Testis (tissue), 2 donors: ENCODE measurements at regions not wholly inside any gene's neighbourhood (a gene's known extent, or its start where the extent isn't known, plus 50 kb on each side); places are given as distances from the start of the nearest gene placed in this dataset.
A peak's percentile ranks its signal among the peaks of the same experiment; 100 is the strongest.

Experiments used
- DNase-seq: peaks from one replicate; pipeline ENCODE4 v3.0.0-alpha.2; 2019
- H3K27ac ChIP-seq, 2 donors: fragments of 200-600 bp; sonication (generic); one replicate each; pipeline ENCODE4 v1.5.1; 2019
- H3K27me3 ChIP-seq: fragments of 200-600 bp; sonication (generic); one replicate; pipeline ENCODE4 v1.5.1; 2019
- H3K36me3 ChIP-seq: fragments of 200-600 bp; sonication (generic); one replicate; pipeline ENCODE4 v1.5.1; 2017; ENCODE audit warnings: low read depth; ENCODE audit errors: missing control alignments
- H3K4me1 ChIP-seq: fragments of 200-600 bp; sonication (generic); one replicate; pipeline ENCODE4 v1.5.1; 2019
- H3K4me3 ChIP-seq, 2 donors: fragments of 200-600 bp; sonication (generic); one replicate each; pipeline ENCODE4 v1.5.1; 2017 to 2019
- H3K9me3 ChIP-seq: fragments of 200-600 bp; sonication (generic); one replicate; pipeline ENCODE4 v1.5.1; 2017
- CTCF ChIP-seq, 3 experiments: fragments of 450-650 bp in 2 of 3; fragments of 200-600 bp in 1 of 3; sonication (generic) in 1 of 3; IDR thresholded peaks; one replicate each; pipeline ENCODE4 v1.5.1; 2016 to 2019; ENCODE audit warnings: antibody characterized with exemption in 3 of 3, mild to moderate bottlenecking in 2 of 3, moderate library complexity in 1 of 3
- POLR2A ChIP-seq: fragments of 450-650 bp; IDR thresholded peaks from one replicate; pipeline ENCODE4 v1.6.1; 2017; ENCODE audit warnings: antibody characterized with exemption, mild to moderate bottlenecking, moderate library complexity
- WGBS, 2 donors: methylation state at CpG; one replicate each; pipeline ENCODE4 v1.1.5; 2018; 5-methylcytosine and 5-hydroxymethylcytosine counted together
- intact Hi-C: fragments of 100-400 bp; cut with DNase I; formaldehyde crosslinking; loops from one replicate; pipeline ENCODE4 v1.15.1; 2023; ENCODE audit warnings: low total_unique reads

- Histone ChIP-seq H3K4me1 (no peaks in the 10 kb centered on the region), H3K27ac (no peak overlapping the region), H3K4me3 (no peak overlapping the region), H3K36me3 (no peaks in the 10 kb centered on the region), H3K9me3 (no peaks in the 10 kb centered on the region), H3K27me3 (no peaks in the 10 kb centered on the region)
- WGBS, 2 donors, result 74 to 76% methylated on average over 4 of the region's 4 CpGs
- no peak for DNase-seq
- intact Hi-C loops, result no loop called here
- no peak for TF ChIP-seq CTCF (IDR thresholded peaks at IDR 0.05)
- no peak for TF ChIP-seq POLR2A
These were observed 328.7 kb downstream of the ZBBX start for GRCh38 chr3:167051421-167051820.

- DNase-seq, result no peak
- Histone ChIP-seq H3K36me3 (no peaks in the 10 kb centered on the region), H3K27me3 (no peaks in the 10 kb centered on the region), H3K9me3 (no peaks in the 10 kb centered on the region), H3K4me1 (no peaks in the 10 kb centered on the region), H3K4me3 (no peak overlapping the region), H3K27ac (no peak overlapping the region)
- WGBS, 2 donors, result 36 to 49% methylated on average over 2 of the region's 2 CpGs
- no peak for TF ChIP-seq POLR2A
- TF ChIP-seq CTCF (IDR thresholded peaks at IDR 0.05), result no peak
- intact Hi-C loops, result no loop called here
These were observed 346.2 kb downstream of the ZBBX start for GRCh38 chr3:167033866-167034265.

- Histone ChIP-seq H3K4me1 (no peaks in the 10 kb centered on the region), H3K36me3 (no peaks in the 10 kb centered on the region), H3K4me3 (no peak overlapping the region), H3K9me3 (no peaks in the 10 kb centered on the region), H3K27ac (no peak overlapping the region), H3K27me3 (no peaks in the 10 kb centered on the region)
- 36 to 39% methylated on average over 5 of the region's 5 CpGs for WGBS, 2 donors
- peak in 2 of 3 experiments; percentile 24 to 29 for TF ChIP-seq CTCF (IDR thresholded peaks at IDR 0.05)
- no peak for TF ChIP-seq POLR2A
- peak; percentile 36 for DNase-seq
- intact Hi-C loops, result no loop called here
These were observed 347.7 kb downstream of the ZBBX start for GRCh38 chr3:167032267-167032876.

GRCh38 chr3:167031364-167032049 is 348.6 kb downstream of the ZBBX start:
- Histone ChIP-seq H3K9me3 (no peaks in the 10 kb centered on the region), H3K36me3 (no peaks in the 10 kb centered on the region), H3K27ac (no peak overlapping the region), H3K4me1 (no peaks in the 10 kb centered on the region), H3K4me3 (no peak overlapping the region), H3K27me3 (no peaks in the 10 kb centered on the region)
- TF ChIP-seq POLR2A (no peak), CTCF (IDR thresholded peaks at IDR 0.05) (no peak)
- WGBS, 2 donors, result 45 to 48% methylated on average over 12 of the region's 12 CpGs
- intact Hi-C loops, result no loop called here
- no peak for DNase-seq
